Muscle layer of colon (tissue), 2 donors: ENCODE measurements at regions not wholly inside any gene's neighbourhood (a gene's known extent, or its start where the extent isn't known, plus 50 kb on each side); places are given as distances from the start of the nearest gene placed in this dataset.
"Not testable (repeated sequence)": the region's sequence is repeated elsewhere in the genome, so short reads cannot be mapped to it uniquely, and the experiment has no call there.

ENCODE experiments used
- H3K27ac ChIP-seq: one replicate; pipeline ENCODE4 v1.7.0; 2013; ENCODE audit warnings: low read depth, mild to moderate bottlenecking, low read length, moderate library complexity
- H3K27me3 ChIP-seq, 2 donors: one replicate each; pipeline ENCODE4 v1.7.0; 2013; ENCODE audit warnings: low read length in 2 of 2, mild to moderate bottlenecking in 2 of 2; ENCODE audit not compliant: insufficient read depth in 2 of 2, control insufficient read depth in 1 of 2
- H3K36me3 ChIP-seq: one replicate; pipeline ENCODE4 v1.7.0; 2013; ENCODE audit warnings: mild to moderate bottlenecking, low read length; ENCODE audit not compliant: insufficient read depth
- H3K4me1 ChIP-seq: one replicate; pipeline ENCODE4 v1.7.0; 2013; ENCODE audit warnings: mild to moderate bottlenecking, low read length; ENCODE audit not compliant: insufficient read depth
- H3K4me3 ChIP-seq, 2 donors: one replicate each; pipeline ENCODE4 v1.7.0; 2013; ENCODE audit warnings: low read length in 2 of 2, low read depth in 1 of 2, mild to moderate bottlenecking in 1 of 2, moderate library complexity in 1 of 2
- H3K9ac ChIP-seq: one replicate; pipeline ENCODE4 v1.7.0; 2013; ENCODE audit warnings: low read length
- H3K9me3 ChIP-seq: one replicate; pipeline ENCODE4 v1.7.0; 2013; ENCODE audit warnings: mild to moderate bottlenecking, low read length
- donor health status: abdominal sarcoma.
- donor health status: Adenocarcinoma of cecum.

DNA sequence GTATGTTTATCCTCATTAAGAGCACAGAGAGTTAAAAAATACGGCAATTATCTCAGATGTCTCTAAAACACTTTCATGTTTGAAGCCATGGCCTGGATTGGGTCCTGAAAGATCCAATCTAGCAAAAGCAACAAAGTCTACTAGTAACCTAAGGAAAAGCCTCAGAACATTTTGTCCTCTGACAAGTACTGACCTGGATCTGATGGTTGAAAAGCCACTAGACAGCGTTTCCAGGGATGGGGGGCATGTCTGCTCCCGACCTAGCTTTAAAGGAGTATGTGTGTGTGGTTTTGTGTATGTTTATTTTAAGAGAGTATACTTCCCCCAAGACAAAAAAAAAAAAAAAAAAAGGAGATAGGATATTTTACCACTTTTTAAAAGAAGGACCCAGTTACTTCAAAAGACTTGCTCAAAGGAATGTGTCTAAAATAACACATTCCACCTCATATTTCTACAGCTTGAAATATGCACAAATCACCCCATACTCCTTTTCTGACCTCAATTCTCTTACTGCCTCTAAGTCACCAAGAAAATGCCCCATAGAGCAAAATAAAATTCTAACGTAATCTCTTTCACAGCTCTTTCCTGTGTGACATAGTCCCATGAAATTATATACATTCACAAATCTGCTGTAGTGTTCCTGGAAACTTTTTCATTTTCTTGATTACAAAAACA lies 189.0 kb upstream of the TTC29 start:
- Histone ChIP-seq H3K36me3 (no peaks in the 10 kb centered on the region), H3K27ac (no peak overlapping the region), H3K4me3 (no peak overlapping the region), H3K27me3 (no peaks in the 10 kb centered on the region), H3K4me1 (no peaks in the 10 kb centered on the region), H3K9me3 (no peaks in the 10 kb centered on the region), H3K9ac (no peak overlapping the region)

- Histone ChIP-seq H3K9me3 (no peaks in the 10 kb centered on the region), H3K4me3 (no peak overlapping the region), H3K36me3 (no peaks in the 10 kb centered on the region), H3K9ac (no peak overlapping the region), H3K27ac (no peak overlapping the region), H3K27me3 (no peaks in the 10 kb centered on the region), H3K4me1 (no peaks in the 10 kb centered on the region)
Observed at GRCh38 chr4:147136310-147136709, 190.6 kb upstream of the TTC29 start.

- Histone ChIP-seq H3K9ac (no peak overlapping the region), H3K4me3 (no peak overlapping the region), H3K9me3 (no peaks in the 10 kb centered on the region), H3K4me1 (no peaks in the 10 kb centered on the region), H3K36me3 (no peaks in the 10 kb centered on the region), H3K27me3 (no peaks in the 10 kb centered on the region), H3K27ac (no peak overlapping the region)
Observed at GRCh38 chr4:147136751-147137150, 191.1 kb upstream of the TTC29 start.

GRCh38 chr4:147137280-147137679 lies 191.6 kb upstream of the TTC29 start:
- Histone ChIP-seq H3K9ac (no peak overlapping the region), H3K9me3 (no peaks in the 10 kb centered on the region), H3K36me3 (no peaks in the 10 kb centered on the region), H3K4me3 (no peak overlapping the region), H3K4me1 (no peaks in the 10 kb centered on the region), H3K27me3 (no peaks in the 10 kb centered on the region), H3K27ac (no peak overlapping the region)

DNA sequence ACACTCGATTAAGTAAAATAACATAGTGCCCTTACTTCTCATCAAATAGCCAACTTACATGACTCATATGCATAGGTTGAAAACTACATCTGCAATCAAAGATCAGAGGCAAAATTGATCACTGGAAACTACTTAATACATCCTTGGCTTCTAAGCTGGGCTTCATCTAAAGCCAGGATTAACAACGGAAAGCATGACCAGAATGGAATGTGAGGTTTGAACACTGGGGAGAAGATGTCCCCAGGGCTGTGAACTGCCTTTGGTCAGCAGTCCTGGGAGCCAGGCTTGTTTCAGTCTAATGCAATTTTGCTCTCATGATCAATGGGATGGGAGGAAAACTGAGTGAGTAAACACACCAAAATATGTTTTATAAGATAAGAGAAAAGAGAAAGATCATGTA lies 192.5 kb upstream of the TTC29 start:
- Histone ChIP-seq H3K9ac (no peak overlapping the region), H3K9me3 (no peaks in the 10 kb centered on the region), H3K4me3 (no peak overlapping the region), H3K27me3 (no peaks in the 10 kb centered on the region), H3K27ac (no peak overlapping the region), H3K4me1 (no peaks in the 10 kb centered on the region), H3K36me3 (no peaks in the 10 kb centered on the region)

DNA sequence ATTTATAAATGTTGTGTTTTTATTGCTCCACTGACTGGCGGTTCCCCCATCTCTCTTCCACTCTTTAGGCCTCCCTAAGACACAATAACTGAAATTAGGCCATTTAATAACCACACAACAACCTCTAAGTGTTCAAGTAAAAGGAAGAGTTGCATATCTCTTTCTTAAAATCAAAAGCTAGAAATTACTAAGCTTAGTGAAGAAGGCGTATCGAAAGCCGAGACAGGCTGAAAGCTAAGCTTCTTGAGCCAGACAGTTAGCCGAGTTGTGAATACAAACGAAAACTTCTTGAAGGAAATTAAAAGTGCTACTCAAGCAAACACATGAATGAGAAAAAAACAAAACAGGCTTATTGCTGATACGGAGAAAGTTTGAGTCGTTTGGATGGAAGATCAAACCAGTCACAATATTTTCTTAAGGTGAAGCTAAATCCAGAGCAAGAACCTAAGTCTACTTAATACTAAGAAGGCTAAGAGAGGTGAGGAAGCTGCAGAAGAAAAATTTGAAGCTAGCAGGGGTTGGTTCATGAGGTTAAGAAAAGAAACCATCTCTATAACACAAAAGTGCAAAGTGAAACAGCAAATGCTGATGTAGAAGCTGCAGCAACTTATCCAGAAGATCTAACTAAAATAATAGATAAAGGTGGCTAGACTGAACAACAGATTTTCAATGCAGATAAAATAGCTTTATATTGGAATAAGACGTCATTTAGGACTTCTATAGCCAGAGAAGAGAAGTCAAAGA lies 194.0 kb upstream of the TTC29 start:
- Histone ChIP-seq H3K4me3 (no peak overlapping the region), H3K27me3 (no peaks in the 10 kb centered on the region), H3K4me1 (no peaks in the 10 kb centered on the region), H3K9me3 (no peaks in the 10 kb centered on the region), H3K36me3 (no peaks in the 10 kb centered on the region), H3K27ac (no peak overlapping the region), H3K9ac (no peak overlapping the region)

GRCh38 chr4:147151763-147152162 lies 206.1 kb upstream of the TTC29 start:
- Histone ChIP-seq H3K9ac (no peak overlapping the region), H3K9me3 (no peaks in the 10 kb centered on the region), H3K4me1 (no peaks in the 10 kb centered on the region), H3K4me3 (no peak overlapping the region), H3K27ac (no peak overlapping the region), H3K36me3 (no peaks in the 10 kb centered on the region), H3K27me3 (no peaks in the 10 kb centered on the region)

DNA sequence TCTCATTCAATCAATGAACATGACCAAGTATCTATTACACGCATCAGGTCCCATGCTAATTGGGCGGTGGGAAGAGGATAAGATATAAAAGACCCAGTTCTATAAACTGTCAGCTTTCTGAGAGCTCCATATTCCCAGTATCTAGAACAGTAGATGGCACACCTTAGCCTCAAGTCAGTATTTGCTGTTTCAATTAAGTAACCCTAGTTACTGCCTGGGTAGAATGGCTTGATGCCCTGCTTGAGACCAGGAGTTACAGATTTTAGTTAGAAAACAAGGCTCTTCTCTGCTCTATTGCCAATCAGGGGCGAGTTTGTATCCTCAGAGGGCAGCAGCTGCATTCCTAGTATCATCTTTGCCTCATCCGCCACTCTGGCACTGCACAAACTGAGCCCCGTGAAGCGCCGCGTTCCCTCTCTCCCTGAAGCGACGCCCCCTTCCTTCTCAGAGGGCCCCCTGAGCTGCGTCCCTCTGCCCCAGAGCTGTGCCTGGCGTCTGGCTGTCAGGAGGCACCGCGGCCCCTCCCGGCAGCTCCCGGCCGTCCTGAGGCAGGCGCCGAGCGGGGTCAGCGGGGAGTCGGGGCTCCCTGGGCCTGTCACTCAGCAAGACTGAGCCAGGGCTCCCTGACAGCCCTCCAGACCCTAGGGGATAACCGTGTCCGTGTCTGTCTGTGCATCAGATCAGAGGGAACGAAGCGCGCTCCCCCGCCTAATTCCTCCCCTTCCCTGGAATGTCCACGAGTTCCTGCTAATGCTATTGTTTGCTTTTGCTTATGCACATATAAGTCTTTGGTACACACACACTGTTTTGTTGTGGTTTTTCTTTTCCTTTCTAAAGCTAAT lies 212.4 kb upstream of the TTC29 start:
- H3K9me3 ChIP-seq, result no peaks in the 10 kb centered on the region
- H3K27me3 ChIP-seq, result no peaks in the 10 kb centered on the region
- no peak overlapping the region for H3K9ac ChIP-seq
- no peaks in the 10 kb centered on the region for H3K36me3 ChIP-seq
- no peaks in the 10 kb centered on the region for H3K4me1 ChIP-seq
- peak overlapping the region; percentile 38 to 41 for H3K4me3 ChIP-seq
- no peak overlapping the region for H3K27ac ChIP-seq

GRCh38 chr4:147160908-147161513 lies 215.3 kb upstream of the TTC29 start:
- H3K27me3 ChIP-seq, result no peaks in the 10 kb centered on the region
- no peaks in the 10 kb centered on the region for H3K36me3 ChIP-seq
- H3K9ac ChIP-seq, result no peak overlapping the region
- H3K9me3 ChIP-seq, result no peaks in the 10 kb centered on the region
- H3K4me1 ChIP-seq, result no peaks in the 10 kb centered on the region
- H3K4me3 ChIP-seq, result no peak overlapping the region
- H3K27ac ChIP-seq, result no peak overlapping the region

GRCh38 chr4:147163311-147163710 lies 217.6 kb upstream of the TTC29 start:
- Histone ChIP-seq H3K9me3 (no peaks in the 10 kb centered on the region), H3K27me3 (no peaks in the 10 kb centered on the region), H3K27ac (no peak overlapping the region), H3K4me1 (no peaks in the 10 kb centered on the region), H3K36me3 (no peaks in the 10 kb centered on the region), H3K4me3 (no peak overlapping the region), H3K9ac (no peak overlapping the region)

DNA sequence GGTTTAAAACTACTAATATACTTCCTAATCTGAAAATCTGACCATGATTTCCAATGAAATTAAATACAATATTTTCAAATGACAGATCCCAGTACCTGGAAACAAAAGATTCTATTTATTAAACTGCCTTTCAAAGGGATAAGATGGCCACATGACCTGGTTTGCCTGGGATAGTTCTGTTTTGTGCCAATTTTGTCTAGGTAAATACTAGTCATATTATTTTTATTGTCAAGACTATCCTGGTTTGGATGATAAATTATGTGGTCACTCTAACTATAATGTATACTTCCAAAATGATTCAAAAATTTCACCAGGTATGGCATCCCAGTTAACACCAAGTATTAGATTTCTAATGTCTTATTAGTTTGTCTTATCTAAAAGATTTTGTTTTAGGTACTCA lies 222.5 kb upstream of the TTC29 start:
- H3K36me3 ChIP-seq, H3K27me3 ChIP-seq, H3K9ac ChIP-seq, H3K9me3 ChIP-seq, H3K4me1 ChIP-seq, H3K4me3 ChIP-seq, H3K27ac ChIP-seq: not testable (repeated sequence)
